ENCODE measurements at regions not wholly inside any gene's neighbourhood (a gene's known extent, or its start where the extent isn't known, plus 50 kb on each side); places are given as distances from the start of the nearest gene placed in this dataset.

DNA sequence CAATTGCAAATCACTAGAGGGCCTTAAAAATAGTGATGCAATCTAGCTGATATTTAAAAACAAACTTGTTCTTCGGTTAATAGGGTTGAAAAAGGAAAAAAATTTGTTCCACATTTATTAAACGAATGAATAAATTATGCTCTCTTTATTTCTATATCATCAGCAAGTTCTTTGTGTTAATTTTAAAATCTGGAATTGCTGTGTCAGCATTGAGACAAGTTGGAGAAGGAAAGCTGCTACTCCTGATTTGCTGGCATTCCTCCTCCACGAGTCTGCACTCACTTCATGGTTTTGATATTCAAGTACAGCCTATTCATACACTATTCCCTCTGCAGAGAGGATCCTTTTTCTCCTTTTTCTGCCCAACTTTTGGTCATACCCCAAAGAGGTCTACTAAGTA lies 117.6 kb downstream of the MRPL39 start:
- TF ChIP-seq CTCF (IDR thresholded peaks at IDR 0.05; ENCODE audit: extremely low read depth in 1 of 2, insufficient read depth in 1 of 2, low read depth in 1 of 2, low read length in 2 of 2) (no peak), POLR2A (IDR thresholded peaks at IDR 0.05; ENCODE audit: low read depth, low read length) (no peak), POLR2AphosphoS5 (IDR thresholded peaks at IDR 0.05; ENCODE audit: insufficient read depth, low read depth, low read length) (no peak), JUN (IDR thresholded peaks at IDR 0.05; ENCODE audit: borderline replicate concordance, insufficient read depth, insufficient read length, low read depth) (no peak), EZH2 (IDR thresholded peaks at IDR 0.05; ENCODE audit: borderline replicate concordance, low read depth, low read length, severe bottlenecking) (no peak), GATA2 (IDR thresholded peaks at IDR 0.05; ENCODE audit: insufficient read depth, insufficient read length, low read depth, low read length) (no peak)
- TF ChIP-seq, protein P1, sequence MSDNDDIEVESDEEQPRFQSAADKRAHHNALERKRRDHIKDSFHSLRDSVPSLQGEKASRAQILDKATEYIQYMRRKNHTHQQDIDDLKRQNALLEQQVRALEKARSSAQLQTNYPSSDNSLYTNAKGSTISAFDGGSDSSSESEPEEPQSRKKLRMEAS (IDR thresholded peaks at IDR 0.05; ENCODE audit: insufficient read depth, insufficient read length) = no peak

All from endothelial cell of umbilical vein (primary cell).